K562 (cell line): ENCODE measurements at regions not wholly inside any gene's neighbourhood (a gene's known extent, or its start where the extent isn't known, plus 50 kb on each side); places are given as distances from the start of the nearest gene placed in this dataset.
A peak's percentile ranks its signal among the peaks of the same experiment; 100 is the strongest.

Experiments used
- AFF1 ChIP-seq, 2 experiments: fragments of 450-650 bp; IDR thresholded peaks; 2 replicates each; pipeline ENCODE4 v1.6.1; 2018; ENCODE audit warnings: mild to moderate bottlenecking in 2 of 2, low read depth in 1 of 2; ENCODE audit not compliant: partially characterized antibody in 2 of 2
- ATF6 ChIP-seq: sonication (generic); formaldehyde crosslinking; IDR thresholded peaks from 2 replicates; pipeline ENCODE4 v1.4.0; 2020; ENCODE audit warnings: mild to moderate bottlenecking, missing genetic modification reagents
- BCL6 ChIP-seq: fragments of 250-450 bp; sonication (Bioruptor Pico); IDR thresholded peaks from 2 replicates; pipeline ENCODE4 v1.4.0; 2020
- BCOR ChIP-seq: fragments of 450-650 bp; IDR thresholded peaks from 2 replicates; pipeline ENCODE4 v1.6.1; 2016
- FOXJ2 ChIP-seq: fragments of 200-800 bp; sonication (Bioruptor generic); IDR thresholded peaks from 2 replicates; pipeline ENCODE4 v1.6.1; 2016; ENCODE audit warnings: missing genetic modification characterization, missing compliant biosample characterization
- GATA2 ChIP-seq: sonication (generic); formaldehyde crosslinking; IDR thresholded peaks from 2 replicates; pipeline ENCODE4 v1.4.0; 2020; ENCODE audit warnings: mild to moderate bottlenecking, missing genetic modification reagents
- HMG20A ChIP-seq: fragments of 450-650 bp; formaldehyde crosslinking; conservative IDR thresholded peaks from 2 replicates; pipeline ENCODE4 v1.4.0; 2020; ENCODE audit warnings: mild to moderate bottlenecking, mixed read lengths
- KAT2B ChIP-seq: IDR thresholded peaks from one replicate; pipeline ENCODE4 v1.6.1; 2012; ENCODE audit warnings: low read depth, mild to moderate bottlenecking, control low read depth, inconsistent platforms, low read length, moderate library complexity
- KDM1A ChIP-seq, 2 experiments: fragments of 450-650 bp; IDR thresholded peaks; 2 replicates each; pipeline ENCODE4 v1.6.1; 2016; ENCODE audit warnings: mild to moderate bottlenecking in 2 of 2
- KDM4B ChIP-seq, 2 experiments: fragments of 450-650 bp in 1 of 2; sonication (generic) in 1 of 2; IDR thresholded peaks; 2 replicates each; pipeline ENCODE4 v1.6.1; 2016 to 2017; ENCODE audit warnings: borderline replicate concordance in 2 of 2, antibody characterized with exemption in 1 of 2, low read depth in 1 of 2, mild to moderate bottlenecking in 1 of 2
- NCOA4 ChIP-seq: fragments of 450-650 bp; IDR thresholded peaks from 2 replicates; pipeline ENCODE4 v1.6.1; 2018; ENCODE audit warnings: mild to moderate bottlenecking; ENCODE audit not compliant: partially characterized antibody
- NR2C2 ChIP-seq, 2 experiments: fragments of 200-800 bp in 1 of 2; sonication (Bioruptor generic) in 1 of 2; sonication (generic) in 1 of 2; formaldehyde crosslinking in 1 of 2; IDR thresholded peaks; 2 replicates each; pipeline versions ENCODE4 v1.6.1 to v1.8.0; 2016 to 2022; ENCODE audit warnings: mild to moderate bottlenecking in 1 of 2, missing compliant biosample characterization in 1 of 2, missing genetic modification characterization in 1 of 2, missing genetic modification reagents in 1 of 2
- NUFIP1 ChIP-seq: fragments of 450-650 bp; IDR thresholded peaks from 2 replicates; pipeline ENCODE4 v1.6.1; 2018; ENCODE audit not compliant: partially characterized antibody
- PHF8 ChIP-seq: fragments of 200-600 bp; sonication (generic); IDR thresholded peaks from 2 replicates; pipeline ENCODE4 v1.6.1; 2012; ENCODE audit warnings: mixed run types, mild to moderate bottlenecking, inconsistent platforms, low read length, moderate library complexity, borderline replicate concordance
- RBM25 ChIP-seq: fragments of 200-400 bp; formaldehyde crosslinking; IDR thresholded peaks from 2 replicates; pipeline ENCODE4 v1.6.1; 2018; ENCODE audit warnings: low read length, low read depth, moderate library complexity; ENCODE audit not compliant: severe bottlenecking
- SAP30 ChIP-seq: fragments of 200-600 bp; sonication (generic); IDR thresholded peaks from 2 replicates; pipeline ENCODE4 v1.6.1; 2012; ENCODE audit warnings: borderline replicate concordance, low read depth, mild to moderate bottlenecking, moderate library complexity, low read length, control low read depth, inconsistent platforms; ENCODE audit not compliant: insufficient read depth, poor library complexity, severe bottlenecking
- SMARCB1 ChIP-seq: IDR thresholded peaks from 2 replicates; pipeline ENCODE4 v1.6.1; 2011; ENCODE audit warnings: improper control_type of control experiment, low read depth; ENCODE audit not compliant: insufficient read length
- TSC22D4 ChIP-seq: fragments of 450-650 bp; IDR thresholded peaks from 2 replicates; pipeline ENCODE4 v1.6.1; 2016; ENCODE audit warnings: missing genetic modification characterization, missing biosample characterization, control low read depth
- ZNF282 ChIP-seq: sonication (generic); formaldehyde crosslinking; IDR thresholded peaks from 2 replicates; pipeline ENCODE4 v1.8.1; 2023; ENCODE audit warnings: missing genetic modification reagents
- ZNF584 ChIP-seq: fragments of 200-800 bp; sonication (Bioruptor generic); IDR thresholded peaks from 2 replicates; pipeline ENCODE4 v1.6.1; 2016; ENCODE audit warnings: low read depth, mild to moderate bottlenecking, missing genetic modification characterization, missing compliant biosample characterization
- ZNF785 ChIP-seq: fragments of 250-450 bp; sonication (Bioruptor Pico); IDR thresholded peaks from 2 replicates; pipeline ENCODE4 v1.4.0; 2020; ENCODE audit warnings: mild to moderate bottlenecking

GRCh38 chr6:37102299-37103168 lies 67.4 kb upstream of the PIM1 start (continued):
- TF ChIP-seq AFF1 (IDR thresholded peaks at IDR 0.05; ENCODE audit: low read depth in 1 of 2, partially characterized antibody in 2 of 2) (peak in 1 of 2 experiments; percentile 79), ZNF584 (CRISPR knock-in tag) (0 out of 2 replicates have a peak, but pooled peaks have one; percentile 28), PHF8 (no peak; the same call in 1 of the 2 replicates), TSC22D4 (tag) (no peak), RBM25 (no peak), BCOR (no peak), ZNF785 (no peak), HMG20A (CRISPR knock-in tag) (no peak), NR2C2 (CRISPR knock-in tag; IDR thresholded peaks at IDR 0.05) (no peak; the same call in 1 of the 2 replicates), NR2C2 (tag; IDR thresholded peaks at IDR 0.05) (peak; percentile 62), NCOA4 (no peak), ATF6 (CRISPR knock-in tag) (no peak), GATA2 (CRISPR knock-in tag) (no peak), FOXJ2 (peak; percentile 100), KDM1A (IDR thresholded peaks at IDR 0.05) (peak in 1 of 2 experiments; percentile 97; a peak in 2 of 4 replicates), SMARCB1 (no peak), KDM4B (IDR thresholded peaks at IDR 0.05; ENCODE audit: borderline replicate concordance in 2 of 2, low read depth in 1 of 2) (0 out of 4 replicates have a peak, but pooled peaks of 1 of the 2 experiments have one; percentile 33), NUFIP1 (no peak), BCL6 (CRISPR knock-in tag) (no peak), ZNF282 (CRISPR knock-in tag) (no peak), KAT2B (no peak), SAP30 (peak; percentile 65)
